Upper lobe of right lung (tissue), 1 donor: ENCODE measurements at regions not wholly inside any gene's neighbourhood (a gene's known extent, or its start where the extent isn't known, plus 50 kb on each side); places are given as distances from the start of the nearest gene placed in this dataset.
A peak's percentile ranks its signal among the peaks of the same experiment; 100 is the strongest.

Source experiments
- ATAC-seq: fragments of 200-7000 bp; cut with Tn5 transposase; one replicate; pipeline ENCODE4 v1.9.1; 2020; ENCODE audit warnings: mild to moderate bottlenecking, moderate library complexity
- DNase-seq: peaks from one replicate; pipeline ENCODE4 v3.0.0-alpha.2; 2020
- H3K27ac ChIP-seq: fragments of 200-600 bp; one replicate; pipeline ENCODE4 v1.8.0; 2022
- H3K27me3 ChIP-seq: fragments of 200-600 bp; one replicate; pipeline ENCODE4 v1.8.0; 2022; ENCODE audit warnings: mild to moderate bottlenecking
- H3K36me3 ChIP-seq: fragments of 200-600 bp; one replicate; pipeline ENCODE4 v1.8.0; 2022
- H3K4me1 ChIP-seq: fragments of 200-600 bp; one replicate; pipeline ENCODE4 v1.8.0; 2022
- H3K4me3 ChIP-seq: fragments of 200-600 bp; one replicate; pipeline ENCODE4 v1.8.0; 2022; ENCODE audit warnings: mild to moderate bottlenecking
- H3K9me3 ChIP-seq: fragments of 200-600 bp; one replicate; pipeline ENCODE4 v1.8.0; 2022
- intact Hi-C: fragments of 100-400 bp; cut with DNase I; formaldehyde crosslinking; loops from one replicate; pipeline ENCODE4 v1.11.0; 2022
- TF ChIP-seq, protein P1 (sequence below): fragments of 200-600 bp; IDR thresholded peaks from one replicate; pipeline ENCODE4 v1.8.0; 2022; ENCODE audit warnings: antibody characterized with exemption
- donor health status: DM: no; HTN: yes; CAD: no; lungs with severe emphysema.

- DNase-seq (no peak), ATAC-seq (no peak)
- TF ChIP-seq, protein P1, sequence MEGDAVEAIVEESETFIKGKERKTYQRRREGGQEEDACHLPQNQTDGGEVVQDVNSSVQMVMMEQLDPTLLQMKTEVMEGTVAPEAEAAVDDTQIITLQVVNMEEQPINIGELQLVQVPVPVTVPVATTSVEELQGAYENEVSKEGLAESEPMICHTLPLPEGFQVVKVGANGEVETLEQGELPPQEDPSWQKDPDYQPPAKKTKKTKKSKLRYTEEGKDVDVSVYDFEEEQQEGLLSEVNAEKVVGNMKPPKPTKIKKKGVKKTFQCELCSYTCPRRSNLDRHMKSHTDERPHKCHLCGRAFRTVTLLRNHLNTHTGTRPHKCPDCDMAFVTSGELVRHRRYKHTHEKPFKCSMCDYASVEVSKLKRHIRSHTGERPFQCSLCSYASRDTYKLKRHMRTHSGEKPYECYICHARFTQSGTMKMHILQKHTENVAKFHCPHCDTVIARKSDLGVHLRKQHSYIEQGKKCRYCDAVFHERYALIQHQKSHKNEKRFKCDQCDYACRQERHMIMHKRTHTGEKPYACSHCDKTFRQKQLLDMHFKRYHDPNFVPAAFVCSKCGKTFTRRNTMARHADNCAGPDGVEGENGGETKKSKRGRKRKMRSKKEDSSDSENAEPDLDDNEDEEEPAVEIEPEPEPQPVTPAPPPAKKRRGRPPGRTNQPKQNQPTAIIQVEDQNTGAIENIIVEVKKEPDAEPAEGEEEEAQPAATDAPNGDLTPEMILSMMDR = no peak
- no peaks in the 10 kb centered on the region for H3K4me1 ChIP-seq
- peaks cover 7% of the 10 kb centered on the region for H3K27me3 ChIP-seq
- no peak overlapping the region for H3K27ac ChIP-seq
- H3K36me3 ChIP-seq = no peaks in the 10 kb centered on the region
- no peaks in the 10 kb centered on the region for H3K9me3 ChIP-seq
- intact Hi-C loops = no loop called here
- no peak overlapping the region for H3K4me3 ChIP-seq
Measured at GRCh38 chr1:30604801-30605440, 118.5 kb downstream of the MATN1 start.

DNA sequence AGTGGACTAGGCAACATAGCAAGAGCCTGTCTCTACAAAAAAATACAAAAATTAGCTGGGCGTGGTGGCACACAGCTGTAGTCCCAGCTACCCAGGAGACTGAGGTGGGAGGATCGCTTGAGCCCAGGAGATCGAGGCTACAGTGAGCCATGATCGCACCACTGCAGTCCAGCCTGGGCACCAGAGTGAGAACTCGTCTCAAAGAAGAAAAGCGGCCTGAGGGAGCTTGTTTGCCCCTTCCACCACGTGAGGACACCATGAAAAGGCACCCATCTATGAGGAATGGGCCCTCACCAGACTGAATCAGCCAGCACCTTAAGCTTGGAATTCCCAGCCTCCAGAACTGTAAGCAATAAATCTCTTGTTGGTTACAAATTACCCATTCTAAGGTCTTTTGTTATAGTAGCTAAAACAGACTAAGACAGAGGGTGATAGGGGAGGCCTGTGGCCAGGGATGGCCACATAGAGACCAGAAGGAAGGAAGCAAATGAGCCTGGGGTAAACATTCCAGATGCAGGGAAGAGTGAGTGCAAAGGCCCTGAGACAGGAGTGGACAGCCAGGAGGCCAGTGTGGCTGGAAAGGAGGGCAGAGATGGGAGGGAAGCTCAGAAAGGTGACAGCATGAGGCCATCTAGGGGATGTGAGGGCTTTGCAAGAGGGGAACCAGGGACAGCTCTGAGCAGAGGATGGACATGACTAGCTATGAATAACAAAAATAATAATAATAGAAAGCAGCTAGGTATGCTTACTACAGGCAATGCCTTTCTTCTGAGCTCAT lies 120.1 kb downstream of the MATN1 start:
- no peaks in the 10 kb centered on the region for H3K36me3 ChIP-seq
- H3K27ac ChIP-seq = no peak overlapping the region
- intact Hi-C loops = no loop called here
- no peak overlapping the region for H3K4me3 ChIP-seq
- TF ChIP-seq, protein P1 = no peak
- H3K27me3 ChIP-seq = peaks cover 7% of the 10 kb centered on the region
- DNase-seq (no peak), ATAC-seq (no peak)
- H3K4me1 ChIP-seq = no peaks in the 10 kb centered on the region
- no peaks in the 10 kb centered on the region for H3K9me3 ChIP-seq

DNA sequence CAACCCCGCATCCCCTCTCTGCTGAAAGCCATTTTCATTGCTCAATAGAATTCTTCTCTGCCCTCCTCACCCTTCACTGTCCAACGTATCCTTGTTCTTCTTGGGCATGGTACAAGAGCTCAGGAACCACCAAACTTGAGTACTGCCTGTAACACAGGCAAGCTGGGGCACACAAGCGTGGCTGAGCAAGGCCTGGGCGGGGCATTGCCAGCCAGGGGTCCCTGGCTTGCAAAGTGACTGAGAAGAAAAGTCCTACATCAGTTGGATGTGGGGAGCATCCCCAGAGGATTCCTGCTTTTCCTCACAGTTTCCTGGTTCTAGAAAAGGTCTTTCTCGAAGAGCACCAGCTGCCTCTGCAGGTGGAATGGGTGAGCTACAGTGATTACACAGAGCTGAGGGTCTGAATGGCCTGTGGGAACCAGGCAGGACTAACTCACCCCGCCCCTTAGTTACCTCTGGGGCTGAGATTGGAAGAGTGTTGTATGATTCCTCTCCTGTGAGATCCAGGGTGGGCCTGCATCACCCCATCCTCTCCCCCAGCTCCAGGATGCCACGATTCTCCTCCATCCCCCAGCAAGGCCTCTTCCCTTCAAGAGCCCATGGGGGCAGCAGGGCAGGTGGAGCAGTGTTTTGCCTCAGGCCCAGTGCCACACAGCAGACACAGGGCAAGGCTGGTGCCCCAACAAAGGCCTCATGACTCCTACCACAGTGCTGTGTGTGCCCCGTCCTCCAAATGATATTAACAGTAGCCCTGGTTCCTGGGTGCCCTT lies 121.9 kb downstream of the MATN1 start:
- intact Hi-C loops = no loop called here
- Histone ChIP-seq H3K4me1 (no peaks in the 10 kb centered on the region), H3K27me3 (peaks cover 7% of the 10 kb centered on the region), H3K9me3 (no peaks in the 10 kb centered on the region), H3K36me3 (no peaks in the 10 kb centered on the region), H3K4me3 (no peak overlapping the region), H3K27ac (no peak overlapping the region)
- TF ChIP-seq, protein P1 = no peak
- ATAC-seq (no peak), DNase-seq (peak; percentile 29)

DNA sequence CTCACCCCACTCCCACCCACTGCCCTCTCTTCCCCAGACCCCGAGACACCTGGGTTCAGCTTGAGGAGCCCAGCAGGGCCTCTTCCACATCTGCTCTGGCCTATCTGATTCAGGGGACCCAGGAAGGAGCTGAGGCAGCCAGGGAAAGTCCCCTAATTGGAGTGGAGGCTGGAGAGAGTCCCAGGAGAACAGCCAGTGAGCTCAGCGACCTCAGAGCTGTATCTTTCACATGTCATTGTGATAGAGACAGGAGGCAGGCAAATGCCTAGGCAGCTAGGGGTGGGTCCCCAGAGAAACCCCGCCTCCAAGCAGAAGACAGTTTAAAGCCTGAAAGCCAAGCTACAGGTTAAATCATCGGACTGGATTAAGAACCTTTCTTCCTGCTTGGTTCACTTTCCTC lies 122.7 kb downstream of the MATN1 start:
- intact Hi-C loops = no loop called here
- Histone ChIP-seq H3K4me1 (no peaks in the 10 kb centered on the region), H3K27me3 (peaks cover 10% of the 10 kb centered on the region), H3K27ac (no peak overlapping the region), H3K9me3 (no peaks in the 10 kb centered on the region), H3K36me3 (no peaks in the 10 kb centered on the region), H3K4me3 (no peak overlapping the region)
- DNase-seq = no peak
- ATAC-seq = no peak
- TF ChIP-seq, protein P1 = no peak

DNA sequence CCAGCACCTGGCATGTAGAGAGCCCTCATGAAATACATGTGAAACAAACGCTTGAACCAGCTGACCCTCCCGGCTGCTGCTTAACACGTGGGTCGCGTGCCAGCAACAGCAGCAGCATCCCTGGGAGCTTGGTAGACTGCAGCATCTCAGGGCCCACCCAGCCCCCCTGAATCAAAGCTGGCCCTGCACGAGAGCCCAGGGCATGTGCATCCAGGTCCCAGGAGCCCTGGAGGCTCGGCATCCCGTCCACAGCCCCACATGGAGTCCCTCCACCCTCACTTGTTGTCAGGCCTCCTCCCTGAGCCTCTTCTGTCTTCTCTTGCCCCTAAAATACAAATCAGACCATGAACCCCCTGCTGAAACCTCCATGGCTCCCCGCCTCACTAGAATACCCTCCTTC lies 123.1 kb downstream of the MATN1 start:
- H3K9me3 ChIP-seq = no peaks in the 10 kb centered on the region
- no peak overlapping the region for H3K4me3 ChIP-seq
- H3K27me3 ChIP-seq = peaks cover 11% of the 10 kb centered on the region
- no peaks in the 10 kb centered on the region for H3K36me3 ChIP-seq
- no peak overlapping the region for H3K27ac ChIP-seq
- no peaks in the 10 kb centered on the region for H3K4me1 ChIP-seq
- ATAC-seq (no peak), DNase-seq (no peak)
- intact Hi-C loops = no loop called here
- TF ChIP-seq, protein P1 = no peak
